ENCODE measurements at regions not wholly inside any gene's neighbourhood (a gene's known extent, or its start where the extent isn't known, plus 50 kb on each side); places are given as distances from the start of the nearest gene placed in this dataset.
A peak's percentile ranks its signal among the peaks of the same experiment; 100 is the strongest.

GRCh38 chr2:2843969-2844548 is 513.0 kb upstream of the MYT1L start:
- TF ChIP-seq CTCF (IDR thresholded peaks at IDR 0.05; ENCODE audit: low read length) = 0 out of 2 replicates have a peak, but pooled peaks have one; percentile 8
- no peak for TF ChIP-seq EZH2phosphoT487 (IDR thresholded peaks at IDR 0.05; ENCODE audit: low read length)

Measured in MM.1S (cell line).